ENCODE measurements at regions not wholly inside any gene's neighbourhood (a gene's known extent, or its start where the extent isn't known, plus 50 kb on each side); places are given as distances from the start of the nearest gene placed in this dataset.

DNA sequence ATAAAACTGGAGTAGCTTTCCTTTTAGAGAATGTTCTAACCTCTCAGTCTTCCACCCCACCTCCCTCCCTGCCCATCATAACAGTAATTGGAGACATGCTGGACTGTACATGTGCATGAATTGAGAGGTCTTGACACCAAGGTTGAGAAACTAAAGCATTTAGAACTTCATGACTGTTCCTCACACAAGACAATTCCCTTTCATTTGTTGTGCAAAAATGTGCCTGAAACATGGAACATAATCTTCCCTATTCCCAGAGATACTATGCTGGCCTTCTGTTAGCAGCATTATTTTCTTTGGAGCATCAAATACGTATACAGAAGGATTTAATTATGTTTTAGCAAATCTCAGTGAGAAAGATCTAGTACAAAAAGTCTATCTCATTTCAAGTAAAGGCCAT, 97.5 kb upstream of the KCNE2 start (continued):
- no peak for TF ChIP-seq SKIL (CRISPR knock-in tag; IDR thresholded peaks at IDR 0.05; ENCODE audit: borderline replicate concordance)

- no peak for FAIRE-seq
- ChIA-PET POLR2A (no interaction called here), CTCF (ENCODE audit: low intra/inter-chr PET ratio, low total read pairs) (no interaction called here)
- no peak for TF ChIP-seq BRF2 (CRISPR knock-in tag; IDR thresholded peaks at IDR 0.05)
- TF ChIP-seq, protein P1, sequence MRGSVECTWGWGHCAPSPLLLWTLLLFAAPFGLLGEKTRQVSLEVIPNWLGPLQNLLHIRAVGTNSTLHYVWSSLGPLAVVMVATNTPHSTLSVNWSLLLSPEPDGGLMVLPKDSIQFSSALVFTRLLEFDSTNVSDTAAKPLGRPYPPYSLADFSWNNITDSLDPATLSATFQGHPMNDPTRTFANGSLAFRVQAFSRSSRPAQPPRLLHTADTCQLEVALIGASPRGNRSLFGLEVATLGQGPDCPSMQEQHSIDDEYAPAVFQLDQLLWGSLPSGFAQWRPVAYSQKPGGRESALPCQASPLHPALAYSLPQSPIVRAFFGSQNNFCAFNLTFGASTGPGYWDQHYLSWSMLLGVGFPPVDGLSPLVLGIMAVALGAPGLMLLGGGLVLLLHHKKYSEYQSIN (CRISPR knock-in tag; IDR thresholded peaks at IDR 0.05; ENCODE audit: borderline replicate concordance): no peak
- TF ChIP-seq CREB1 (IDR thresholded peaks at IDR 0.05): peak; percentile 79
- TF ChIP-seq CREB1 (CRISPR knock-in tag; IDR thresholded peaks at IDR 0.05): no peak
- TF ChIP-seq ATF7 (IDR thresholded peaks at IDR 0.05): peak; percentile 81
- no peak for TF ChIP-seq ATF7 (CRISPR knock-in tag; IDR thresholded peaks at IDR 0.05)
- no peaks in the 10 kb centered on the region for H3K4me1 ChIP-seq (ENCODE audit: insufficient read depth, low read length)
- H3K9ac ChIP-seq (ENCODE audit: insufficient read depth, low read depth, low read length): no peak overlapping the region
- peaks cover 0 to 4% of the 10 kb centered on the region in 2 experiments; a peak in 3 of 5 replicates for H3K27me3 ChIP-seq (ENCODE audit: control insufficient read depth in 1 of 2, insufficient read depth in 2 of 2, low read length in 2 of 2)
- no peaks in the 10 kb centered on the region for H4K20me1 ChIP-seq (ENCODE audit: insufficient read depth, low read length)
- no peaks in the 10 kb centered on the region for H3K36me3 ChIP-seq (replicated peaks in 1 of 2; ENCODE audit: control insufficient read depth in 1 of 2, insufficient read depth in 2 of 2, low read length in 2 of 2)
- no peaks in the 10 kb centered on the region for H3K79me2 ChIP-seq (ENCODE audit: insufficient read depth, low read length)
- H2AFZ ChIP-seq (ENCODE audit: low read length): no peak overlapping the region
- no TSS peak for BruUV-seq (replicated peaks)
- in situ Hi-C loops (cut with HindIII; ENCODE audit: extremely low pct_ligation_motif_present, low pct_unique_long_range_greater_than_20kb): no loop called here
- intact Hi-C loops (cut with micrococcal nuclease; ENCODE audit: unreplicated experiment): no loop called here
- WGBS (ENCODE audit: low lambda C conversion rate): 23% methylated on average over 8 of the region's 8 CpGs
- H3K27ac ChIP-seq (ENCODE audit: extremely low read length, insufficient read depth, low read length): no peak overlapping the region
- no peak overlapping the region for H3K4me3 ChIP-seq (replicated peaks in 1 of 3; ENCODE audit: insufficient read depth in 1 of 3, low read depth in 2 of 3, low read length in 3 of 3)
- ATAC-seq: no peak
- DNase-seq (ENCODE audit: low spot score): no peak
- H3K4me2 ChIP-seq (ENCODE audit: low read depth, low read length): no peak overlapping the region
- H3K9me3 ChIP-seq (ENCODE audit: low read length): no peaks in the 10 kb centered on the region
Observed at GRCh38 chr21:34268493-34268892, 95.3 kb upstream of the KCNE2 start.

All from HepG2 (cell line).